ENCODE measurements at regions not wholly inside any gene's neighbourhood (a gene's known extent, or its start where the extent isn't known, plus 50 kb on each side); places are given as distances from the start of the nearest gene placed in this dataset.
A peak's percentile ranks its signal among the peaks of the same experiment; 100 is the strongest.

- DNase-seq (ENCODE audit: low spot score): no peak
These were observed 250.5 kb upstream of the RORA start for GRCh38 chr15:61479613-61480012.

- DNase-seq (ENCODE audit: low spot score): no peak
These were observed 247.6 kb upstream of the RORA start for GRCh38 chr15:61476741-61477140.

DNA sequence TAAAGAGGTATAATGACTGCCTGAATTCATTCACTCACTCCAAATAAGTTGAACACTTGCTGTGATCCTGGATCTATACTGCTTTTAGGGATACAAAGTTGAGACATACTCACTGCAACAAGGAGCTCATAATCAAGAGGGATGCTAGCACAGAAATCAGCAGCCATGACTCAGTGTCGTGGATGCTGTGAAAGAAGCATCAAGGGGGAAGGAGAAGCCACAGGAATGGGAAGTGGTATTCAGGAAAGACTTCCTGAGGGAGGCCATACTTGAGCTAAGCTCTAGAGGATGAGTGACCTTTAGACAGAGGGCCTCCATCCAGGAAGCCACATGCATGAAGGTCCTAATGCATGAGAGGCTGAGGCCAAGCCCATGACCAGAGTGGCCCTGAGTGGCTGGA is 245.7 kb upstream of the RORA start:
- DNase-seq (ENCODE audit: low spot score): no peak

DNA sequence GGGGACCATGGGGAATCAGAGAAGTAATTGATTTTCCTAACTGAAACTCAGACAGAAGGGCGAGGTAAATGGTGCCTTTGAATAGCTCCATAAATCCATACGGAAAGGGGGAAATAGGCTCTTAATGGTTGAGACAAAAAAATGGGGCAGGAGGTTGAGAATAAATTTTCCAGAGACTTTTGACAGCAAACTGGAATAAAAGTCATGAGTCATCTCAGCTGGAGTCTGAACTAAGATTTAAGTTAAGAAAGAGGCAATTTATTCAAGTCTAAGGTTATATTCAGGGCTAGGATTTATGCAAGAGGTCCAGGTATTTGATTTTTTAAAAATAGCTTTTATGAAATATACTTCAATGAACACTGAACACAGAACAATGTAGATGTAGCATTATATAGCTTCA is 238.7 kb upstream of the RORA start:
- no peak for DNase-seq (ENCODE audit: low spot score)

- DNase-seq (ENCODE audit: low spot score): peak; percentile 21
These were observed 230.9 kb upstream of the RORA start for GRCh38 chr15:61459785-61460707.

DNA sequence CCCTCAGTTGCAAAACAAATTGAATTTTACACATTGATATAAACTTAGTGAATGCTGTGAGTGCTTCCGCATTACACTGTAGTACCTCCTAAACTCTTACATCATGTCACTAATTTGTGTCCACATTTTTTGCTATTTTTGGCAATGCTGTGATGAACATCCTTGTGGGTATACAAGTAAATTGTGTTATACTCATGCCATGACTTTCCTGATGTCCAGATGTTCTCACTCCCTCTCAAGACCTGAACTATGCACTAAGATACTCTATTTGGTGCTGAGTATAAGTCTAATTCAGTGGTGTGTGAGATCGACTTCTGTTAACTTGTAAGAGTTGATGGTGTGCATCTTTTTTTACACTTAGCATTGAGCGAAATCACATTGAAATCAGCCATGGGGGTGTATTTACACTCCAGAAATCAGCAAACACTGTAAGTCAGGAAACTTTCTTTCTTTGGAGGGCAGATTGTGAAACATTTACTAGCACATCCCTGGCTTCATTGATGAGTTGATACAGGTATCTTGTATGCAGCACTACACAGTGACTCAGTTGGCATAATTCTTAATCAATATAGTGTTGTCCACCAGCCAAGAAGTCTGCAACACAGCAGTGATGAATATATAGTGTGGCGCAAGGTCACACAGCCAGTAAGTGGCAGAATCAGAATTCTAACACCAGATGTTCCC is 228.1 kb upstream of the RORA start:
- DNase-seq (ENCODE audit: low spot score): no peak

- DNase-seq (ENCODE audit: low spot score): no peak
These were observed 220.1 kb upstream of the RORA start for GRCh38 chr15:61449186-61449702.

- no peak for DNase-seq (ENCODE audit: low spot score)
These were observed 218.9 kb upstream of the RORA start for GRCh38 chr15:61447981-61448380.

- DNase-seq (ENCODE audit: low spot score): no peak
These were observed 215.5 kb upstream of the RORA start for GRCh38 chr15:61444585-61444984.

DNA sequence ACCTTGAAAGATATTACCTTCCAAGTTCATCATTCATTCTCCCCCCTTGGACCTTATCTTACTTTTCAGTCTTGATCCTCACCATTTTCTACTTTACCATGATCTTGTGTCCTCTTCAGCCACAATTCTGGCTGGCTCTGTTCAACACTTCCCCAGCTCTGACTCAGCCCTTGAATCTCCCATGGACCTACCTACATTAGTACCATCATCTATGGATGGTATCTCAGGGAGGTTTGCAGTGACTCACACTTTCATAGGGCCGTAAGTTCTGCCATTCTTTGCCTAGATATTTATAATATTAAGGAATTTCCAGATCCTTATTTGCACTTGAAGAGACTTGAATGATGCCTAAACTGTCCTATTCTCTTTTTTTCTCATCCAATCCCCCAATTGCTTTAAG is 213.7 kb upstream of the RORA start:
- DNase-seq (ENCODE audit: low spot score): no peak

DNA sequence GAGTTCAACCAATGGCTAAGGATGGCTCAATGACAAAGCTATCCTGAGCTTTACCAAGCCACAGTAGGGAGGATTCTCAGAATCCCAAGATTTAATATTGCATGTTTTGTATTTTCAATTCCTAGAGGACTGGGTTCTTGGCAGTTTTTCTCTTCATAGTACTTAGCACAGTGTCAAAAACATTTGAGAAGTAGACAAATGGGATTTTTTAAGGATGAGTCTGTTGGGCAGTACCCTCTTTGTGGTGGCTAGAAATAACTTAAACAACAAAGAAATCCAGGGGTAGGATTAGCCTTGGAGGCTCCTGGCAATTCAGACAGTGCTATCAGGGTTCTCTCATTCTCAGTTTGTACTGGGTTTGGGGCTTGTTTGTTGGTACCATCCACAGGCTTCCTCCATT is 212.8 kb upstream of the RORA start:
- no peak for DNase-seq (ENCODE audit: low spot score)

GRCh38 chr15:61426466-61426865 is 197.4 kb upstream of the RORA start:
- DNase-seq (ENCODE audit: low spot score): no peak

GRCh38 chr15:61425934-61426333 is 196.8 kb upstream of the RORA start:
- DNase-seq (ENCODE audit: low spot score): no peak

DNA sequence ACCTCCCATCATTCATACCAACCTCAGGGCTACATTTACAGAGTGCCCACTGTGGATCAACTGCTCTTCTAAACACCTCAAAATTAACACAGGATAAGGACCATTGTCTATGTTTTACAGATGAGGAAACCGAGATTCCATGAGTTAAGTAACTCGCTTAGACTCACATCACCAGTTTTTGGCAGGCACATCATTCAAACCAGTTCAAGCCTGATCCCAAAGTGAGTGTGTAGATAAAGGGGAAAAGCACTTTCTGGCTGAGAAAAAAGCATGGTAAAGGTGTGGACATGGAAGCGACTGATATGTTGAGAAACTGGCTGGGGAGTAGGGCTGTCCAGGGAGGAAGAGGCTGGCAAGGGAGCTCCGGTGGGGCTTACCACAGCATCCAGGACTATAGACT is 193.7 kb upstream of the RORA start:
- DNase-seq (ENCODE audit: low spot score): no peak

DNA sequence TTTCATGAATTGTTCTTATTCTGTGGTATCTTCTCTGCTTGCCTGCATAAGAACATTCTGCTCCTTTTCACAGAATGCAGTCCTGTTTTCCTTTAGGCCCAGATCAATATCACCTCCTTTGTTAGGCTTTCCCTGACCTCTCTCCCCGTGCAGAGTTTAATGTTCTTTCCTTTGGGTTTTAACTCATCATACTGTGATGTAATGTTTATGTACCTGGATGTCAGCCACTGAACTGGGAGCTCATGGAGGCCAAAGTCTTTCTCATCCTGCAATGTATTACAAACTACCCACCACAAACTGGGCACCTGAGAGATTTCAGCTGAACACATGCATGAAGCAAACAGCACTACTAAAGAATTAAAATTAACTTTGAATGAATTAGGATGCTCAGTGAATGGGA is 192.8 kb upstream of the RORA start:
- DNase-seq (ENCODE audit: low spot score): no peak

DNA sequence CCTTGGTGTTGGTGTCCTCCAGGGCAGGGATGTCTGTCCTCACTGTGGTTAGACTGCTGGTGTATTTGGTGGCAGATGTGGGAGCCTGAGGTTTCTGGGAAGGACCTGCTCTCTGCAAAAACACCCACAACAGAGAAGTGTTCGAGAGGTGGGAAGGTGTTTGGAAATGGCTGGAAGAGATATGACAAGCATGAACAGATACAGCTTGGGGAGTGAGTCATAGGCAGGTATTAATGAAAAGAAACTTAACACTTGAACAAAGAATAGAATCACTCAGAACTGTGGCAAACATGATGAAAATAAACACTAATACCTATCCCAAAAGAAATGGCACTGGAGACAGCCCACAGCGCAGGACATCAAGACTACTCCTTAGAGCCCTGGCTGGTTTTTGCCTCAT is 192.4 kb upstream of the RORA start:
- DNase-seq (ENCODE audit: low spot score): no peak

- DNase-seq (ENCODE audit: low spot score): no peak
These were observed 191.4 kb upstream of the RORA start for GRCh38 chr15:61420546-61420945.

GRCh38 chr15:61415617-61416120 is 186.6 kb upstream of the RORA start:
- DNase-seq (ENCODE audit: low spot score): no peak

DNA sequence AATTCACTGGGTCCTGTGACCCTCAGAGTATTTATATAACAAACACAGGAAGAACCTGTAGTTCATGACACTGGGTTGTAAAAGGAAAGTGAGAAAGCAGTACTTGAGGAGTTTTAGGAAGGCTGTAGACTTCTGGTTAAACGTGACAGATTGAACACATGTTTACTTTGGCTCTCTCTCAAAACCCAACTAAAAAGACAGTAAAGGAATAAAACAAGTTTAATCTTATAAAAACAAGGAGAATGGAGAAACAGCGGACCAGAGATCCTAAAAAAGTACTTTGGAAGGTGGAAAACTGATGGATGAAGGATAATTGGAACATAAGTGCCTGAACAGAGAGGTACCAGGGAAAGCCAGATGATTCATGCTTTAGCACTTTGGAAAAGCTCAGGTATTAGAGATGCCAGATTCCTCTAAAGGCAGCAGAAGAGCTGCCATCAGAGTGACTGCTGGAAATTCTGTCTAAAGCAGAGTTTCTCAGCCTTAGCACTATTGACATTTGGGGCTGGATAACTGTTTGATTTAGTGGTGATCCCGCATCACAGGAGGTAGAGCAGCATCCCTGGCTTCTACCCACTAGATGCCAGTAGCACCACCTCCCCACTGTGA is 182.9 kb upstream of the RORA start:
- DNase-seq (ENCODE audit: low spot score): no peak

- DNase-seq (ENCODE audit: low spot score): no peak
These were observed 181.6 kb upstream of the RORA start for GRCh38 chr15:61410662-61411061.

- DNase-seq (ENCODE audit: low spot score): no peak
These were observed 175.5 kb upstream of the RORA start for GRCh38 chr15:61404567-61404966.

- no peak for DNase-seq (ENCODE audit: low spot score)
These were observed 174.8 kb upstream of the RORA start for GRCh38 chr15:61403884-61404283.
